ENCODE measurements at regions not wholly inside any gene's neighbourhood (a gene's known extent, or its start where the extent isn't known, plus 50 kb on each side); places are given as distances from the start of the nearest gene placed in this dataset.

- no peak for TF ChIP-seq ZBTB33 (IDR thresholded peaks at IDR 0.05)
Measured at GRCh38 chr9:13645557-13645956, 366.1 kb upstream of the MPDZ start (continued).

- no peak for DNase-seq (ENCODE audit: low spot score)
- 73% methylated on average over 1 of the region's 1 CpG for WGBS
- no peak for TF ChIP-seq ZBTB33 (IDR thresholded peaks at IDR 0.05)
- TF ChIP-seq CTCF (IDR thresholded peaks at IDR 0.05; ENCODE audit: low read depth, low read length, missing input control) = no peak
- TF ChIP-seq RXRA (IDR thresholded peaks at IDR 0.05) = no peak
- TF ChIP-seq EGR1 (IDR thresholded peaks at IDR 0.05; ENCODE audit: low read depth in 2 of 2) = no peak
- no peak for TF ChIP-seq REST (IDR thresholded peaks at IDR 0.05)
- TF ChIP-seq TAF1 (conservative IDR thresholded peaks at IDR 0.05) = no peak
- TF ChIP-seq NR2F2 (IDR thresholded peaks at IDR 0.05) = no peak
- no peak for TF ChIP-seq GABPA (IDR thresholded peaks at IDR 0.05 in 1 of 2, conservative IDR thresholded peaks at IDR 0.05 in 1 of 2)
- TF ChIP-seq HNF4A (conservative IDR thresholded peaks at IDR 0.05) = no peak
- no peak for TF ChIP-seq FOXA2 (IDR thresholded peaks at IDR 0.05)
- TF ChIP-seq YY1 (IDR thresholded peaks at IDR 0.05) = no peak
- TF ChIP-seq ATF3 (IDR thresholded peaks at IDR 0.05) = no peak
- H3K9me3 ChIP-seq (ENCODE audit: control insufficient read depth in 4 of 4, low read length in 3 of 4) = peaks cover 0 to 2% (median 0%) of the 10 kb centered on the region in 4 donors
- no peaks in the 10 kb centered on the region for H3K27me3 ChIP-seq (ENCODE audit: control insufficient read depth in 4 of 4, insufficient read depth in 4 of 4, low read length in 3 of 4)
- no peaks in the 10 kb centered on the region for H3K36me3 ChIP-seq (ENCODE audit: control insufficient read depth in 4 of 4, insufficient read depth in 3 of 4, low read depth in 1 of 4, low read length in 3 of 4)
- no peak overlapping the region for H3K27ac ChIP-seq (ENCODE audit: low read depth in 1 of 2, low read length in 2 of 2)
- no peak overlapping the region for H3K4me3 ChIP-seq (ENCODE audit: low read depth in 1 of 3, low read length in 3 of 3)
- H3K9ac ChIP-seq (ENCODE audit: low read depth in 1 of 2, low read length in 2 of 2) = no peak overlapping the region
- H3K4me1 ChIP-seq (ENCODE audit: control insufficient read depth in 4 of 4, insufficient read depth in 4 of 4, low read length in 3 of 4) = no peaks in the 10 kb centered on the region
Measured at GRCh38 chr9:13644675-13645074, 365.2 kb upstream of the MPDZ start.
